Fibroblast of skin of left quadriceps (primary cell): ENCODE measurements at regions not wholly inside any gene's neighbourhood (a gene's known extent, or its start where the extent isn't known, plus 50 kb on each side); places are given as distances from the start of the nearest gene placed in this dataset.

ENCODE experiments used
- DNase-seq, 2 experiments: peaks; one replicate each; pipeline ENCODE4 v3.0.0-alpha.2; 2013; ENCODE audit warnings: low read depth in 2 of 2

DNA sequence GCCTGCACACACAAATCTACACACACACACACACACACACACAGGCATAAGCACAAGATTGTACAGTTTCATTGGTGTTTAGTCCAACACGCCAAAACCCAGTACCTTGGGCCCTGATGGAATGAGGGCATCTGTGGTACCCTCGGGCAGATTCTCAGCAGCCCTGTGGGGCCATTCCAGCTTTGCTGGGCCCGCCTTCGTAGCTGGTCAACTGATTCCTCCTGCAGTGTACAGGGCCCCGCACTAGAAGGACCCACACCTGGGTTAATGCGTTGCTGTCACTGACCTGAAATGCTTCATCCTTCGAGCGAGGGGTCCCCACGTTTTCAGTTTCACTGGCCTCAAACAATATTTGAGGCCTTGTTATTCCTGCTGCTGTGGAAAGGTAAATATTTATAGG is 731.2 kb downstream of the BRD1 start:
- no peak for DNase-seq

DNA sequence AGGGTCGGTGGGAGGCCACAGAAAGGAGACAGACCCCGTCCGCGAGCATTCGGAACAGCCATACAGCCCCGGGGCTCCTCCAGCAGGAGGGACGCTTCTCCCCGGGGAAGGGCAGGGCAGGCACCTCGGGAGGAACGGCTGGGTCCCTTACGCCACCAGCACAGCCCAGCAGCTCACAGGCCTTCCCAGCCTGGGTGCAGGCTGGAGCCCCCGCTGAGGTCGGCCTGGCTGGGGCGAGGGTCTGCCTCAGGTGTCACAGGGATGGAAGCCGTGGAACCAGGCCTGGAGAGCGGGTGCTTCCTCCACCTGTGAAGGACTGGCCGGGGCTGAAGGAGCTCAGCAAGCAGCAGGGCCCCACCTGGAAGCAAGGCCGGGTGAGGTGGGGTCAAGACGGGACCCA is 732.3 kb downstream of the BRD1 start:
- DNase-seq: no peak

DNA sequence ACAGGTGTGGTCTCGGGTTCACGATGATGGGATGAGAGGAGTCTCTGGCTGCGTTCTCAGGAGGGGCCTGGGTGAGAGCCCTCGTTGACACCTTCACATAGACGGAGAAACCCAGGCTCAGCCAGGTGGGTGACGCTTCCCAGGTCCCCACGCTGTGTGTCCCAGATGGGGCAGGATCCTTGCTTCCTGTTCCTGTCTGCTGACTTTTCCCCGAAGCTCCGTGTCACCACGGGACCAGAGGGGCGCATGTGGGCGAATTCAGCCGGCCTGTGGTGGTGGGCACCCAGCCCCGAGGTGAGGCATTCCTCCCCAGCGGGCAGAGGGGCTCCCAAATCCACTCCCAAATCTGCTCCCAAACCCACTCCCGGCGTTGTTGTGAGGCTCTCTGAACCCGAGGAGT is 732.8 kb downstream of the BRD1 start:
- DNase-seq: no peak

DNA sequence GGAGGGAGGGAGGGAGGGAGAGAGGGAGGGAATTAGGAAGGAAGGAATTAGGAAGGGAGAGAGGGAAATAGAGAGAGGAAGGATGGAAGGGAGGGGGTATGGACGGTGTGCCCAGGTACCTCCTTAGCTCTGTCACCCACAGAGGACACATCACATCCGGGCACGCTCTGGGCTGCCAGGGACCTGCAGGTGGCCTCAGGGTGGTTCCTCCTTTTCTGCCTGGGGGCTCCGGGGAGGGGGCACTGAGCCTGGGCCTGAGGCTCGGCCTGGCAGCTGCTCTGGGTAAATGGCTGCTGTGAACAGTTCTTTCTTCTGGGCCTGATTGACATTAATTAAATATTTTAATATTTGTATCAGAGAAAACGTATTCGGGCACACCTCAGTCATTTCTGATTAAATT is 733.5 kb downstream of the BRD1 start:
- no peak for DNase-seq

DNA sequence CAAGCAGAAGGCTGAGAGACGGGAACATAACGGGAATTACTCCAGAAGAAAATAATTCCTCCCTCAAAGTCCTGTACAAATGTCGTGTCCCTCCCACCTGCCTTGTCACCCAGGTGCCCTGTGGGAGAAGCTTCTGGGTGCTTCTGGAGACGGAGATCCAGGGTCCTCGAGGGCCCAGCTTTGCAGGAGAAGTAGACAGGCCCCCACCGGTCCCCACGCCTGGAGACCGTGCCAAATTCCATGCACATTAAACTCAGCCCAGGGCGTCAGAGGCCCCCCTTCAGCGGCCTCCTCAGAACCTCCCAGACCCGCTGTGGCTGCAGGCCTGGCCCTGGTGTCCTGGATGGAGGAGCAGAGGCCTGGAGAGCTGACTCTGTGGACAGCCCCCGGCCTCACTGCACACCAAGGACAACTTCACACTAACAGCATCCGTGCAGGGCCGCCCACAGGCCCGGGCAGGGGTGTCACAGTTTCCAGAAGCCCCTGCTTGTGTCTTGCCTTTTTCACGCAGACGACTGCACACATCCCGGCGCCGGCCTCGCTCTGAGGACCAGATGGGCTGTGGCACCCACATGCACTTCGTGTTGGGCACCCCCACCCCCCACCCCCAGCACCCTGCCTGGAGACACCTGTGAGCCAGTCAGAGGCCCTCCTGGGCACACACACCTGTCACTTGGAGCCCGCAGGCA is 734.3 kb downstream of the BRD1 start:
- no peak for DNase-seq

DNA sequence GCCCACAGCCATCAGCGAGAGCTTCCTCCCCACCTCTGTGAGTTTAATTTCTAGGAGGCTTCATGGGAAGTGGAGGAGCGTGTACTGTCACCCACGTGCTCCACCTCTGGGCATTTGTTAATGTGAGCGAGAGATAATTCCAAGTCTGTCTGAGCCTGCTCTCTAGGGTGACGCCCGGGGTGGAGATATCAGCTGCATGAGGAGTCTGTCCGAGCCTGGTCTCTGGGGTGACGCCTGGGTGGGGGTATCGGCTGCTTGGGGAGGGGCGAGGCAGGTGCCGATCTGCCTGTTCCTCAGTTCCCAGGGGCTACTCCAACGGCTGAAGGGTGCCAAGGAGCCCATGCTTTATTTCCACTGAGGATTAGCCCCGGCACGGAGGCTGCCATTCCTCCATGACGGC is 735.0 kb downstream of the BRD1 start:
- DNase-seq: no peak

DNA sequence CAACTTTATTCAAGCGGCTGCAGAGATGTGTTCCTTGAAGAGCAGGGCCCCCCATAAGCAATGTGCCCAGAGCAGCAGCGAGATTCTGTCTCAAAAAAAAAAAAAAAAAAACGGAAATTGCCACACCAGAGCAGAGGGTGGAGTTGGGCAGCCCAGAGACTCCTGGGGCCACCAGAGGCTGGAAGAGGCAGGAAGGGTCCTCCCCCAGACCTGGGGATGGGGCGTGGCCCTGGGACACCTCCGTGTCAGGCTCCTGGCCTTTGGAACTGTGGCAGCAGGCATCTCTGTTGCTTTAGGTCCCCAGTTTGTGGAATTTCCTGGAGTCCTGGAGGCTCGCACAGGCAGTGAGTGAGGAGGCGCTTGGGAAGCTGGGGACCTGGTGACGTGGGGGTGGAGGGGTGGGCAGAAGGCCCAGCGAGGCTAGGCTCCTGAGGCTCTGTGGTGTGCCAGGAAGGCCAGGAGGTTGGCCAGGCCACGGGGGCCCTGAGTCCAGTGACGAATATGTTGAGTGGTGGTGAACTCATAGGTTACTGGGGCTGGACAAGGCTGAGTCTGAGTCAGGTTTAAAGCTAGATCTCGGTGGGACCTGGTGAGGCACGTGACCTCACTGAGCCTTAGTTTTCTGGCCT is 735.6 kb downstream of the BRD1 start:
- no peak for DNase-seq

DNA sequence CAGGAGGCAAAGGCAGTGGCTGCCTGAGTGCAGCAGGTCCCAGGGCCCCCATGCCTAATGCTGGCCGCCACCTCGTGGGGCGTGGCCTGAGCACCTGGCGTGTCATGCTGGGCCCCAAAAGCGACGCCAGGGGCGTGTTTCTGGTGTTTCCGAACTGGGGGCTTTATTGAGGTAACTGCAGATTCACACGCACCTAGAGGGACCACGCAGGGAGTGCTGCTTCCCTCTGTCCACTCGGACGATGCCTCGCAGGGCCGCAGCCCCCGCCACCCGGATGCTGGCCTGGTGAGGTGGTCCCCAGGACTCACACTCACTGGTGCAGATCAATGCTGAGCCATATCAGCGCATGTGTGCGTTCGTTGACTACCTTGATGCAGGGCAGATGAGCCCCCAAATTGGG is 736.2 kb downstream of the BRD1 start:
- no peak for DNase-seq

DNA sequence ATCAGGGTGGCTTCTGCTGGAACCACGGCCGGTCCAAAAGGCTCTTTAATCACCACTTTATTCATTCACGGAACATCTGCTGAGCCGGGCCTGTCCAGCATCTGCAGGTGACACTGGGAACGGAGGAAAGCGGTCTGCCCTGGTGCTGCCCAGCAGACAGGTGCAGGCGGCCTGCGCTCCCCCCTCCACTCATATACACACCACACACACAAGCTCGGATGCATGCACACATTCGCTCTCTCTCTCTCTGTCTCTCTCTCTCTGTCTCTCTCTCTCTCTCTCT is 736.9 kb downstream of the BRD1 start:
- DNase-seq: no peak

DNA sequence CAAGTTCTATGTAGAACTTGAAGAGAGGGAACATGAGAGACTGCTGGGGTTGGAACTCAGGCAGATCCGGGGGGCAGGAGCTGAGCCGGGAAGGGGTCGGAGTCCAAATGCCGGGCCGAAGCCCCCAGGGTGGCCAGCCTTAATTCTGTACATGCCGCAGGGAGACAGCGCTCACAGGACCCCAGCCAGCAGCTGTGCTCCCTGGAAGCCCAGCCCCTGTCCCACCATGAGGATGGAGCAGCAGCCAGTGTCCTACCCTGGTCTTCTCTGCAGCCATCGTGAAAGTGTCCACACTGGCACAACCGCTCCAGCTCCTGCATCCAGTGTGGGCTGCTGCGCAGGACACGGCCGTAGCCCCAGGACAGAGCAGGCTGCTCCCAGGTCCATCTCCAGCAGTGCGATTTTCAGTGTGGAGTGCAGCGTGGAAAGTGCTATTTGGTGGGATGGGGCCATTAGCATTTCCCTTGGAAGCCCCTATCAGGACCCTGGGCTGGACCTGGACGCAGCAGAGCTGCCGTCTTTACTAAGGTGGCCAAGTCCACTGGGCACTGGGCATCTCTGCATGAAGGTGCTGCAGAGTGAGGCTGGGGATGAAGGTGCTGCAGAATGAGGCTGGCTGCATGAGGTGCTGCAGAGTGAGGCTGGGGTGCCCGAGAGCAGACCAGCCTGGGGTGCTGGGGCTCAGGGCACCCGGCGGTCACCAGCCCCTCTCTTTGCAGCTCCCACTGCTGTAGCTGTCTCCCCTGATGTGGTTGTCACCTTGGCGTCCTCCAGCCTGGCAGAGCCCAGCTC is 737.4 kb downstream of the BRD1 start:
- DNase-seq: no peak

DNA sequence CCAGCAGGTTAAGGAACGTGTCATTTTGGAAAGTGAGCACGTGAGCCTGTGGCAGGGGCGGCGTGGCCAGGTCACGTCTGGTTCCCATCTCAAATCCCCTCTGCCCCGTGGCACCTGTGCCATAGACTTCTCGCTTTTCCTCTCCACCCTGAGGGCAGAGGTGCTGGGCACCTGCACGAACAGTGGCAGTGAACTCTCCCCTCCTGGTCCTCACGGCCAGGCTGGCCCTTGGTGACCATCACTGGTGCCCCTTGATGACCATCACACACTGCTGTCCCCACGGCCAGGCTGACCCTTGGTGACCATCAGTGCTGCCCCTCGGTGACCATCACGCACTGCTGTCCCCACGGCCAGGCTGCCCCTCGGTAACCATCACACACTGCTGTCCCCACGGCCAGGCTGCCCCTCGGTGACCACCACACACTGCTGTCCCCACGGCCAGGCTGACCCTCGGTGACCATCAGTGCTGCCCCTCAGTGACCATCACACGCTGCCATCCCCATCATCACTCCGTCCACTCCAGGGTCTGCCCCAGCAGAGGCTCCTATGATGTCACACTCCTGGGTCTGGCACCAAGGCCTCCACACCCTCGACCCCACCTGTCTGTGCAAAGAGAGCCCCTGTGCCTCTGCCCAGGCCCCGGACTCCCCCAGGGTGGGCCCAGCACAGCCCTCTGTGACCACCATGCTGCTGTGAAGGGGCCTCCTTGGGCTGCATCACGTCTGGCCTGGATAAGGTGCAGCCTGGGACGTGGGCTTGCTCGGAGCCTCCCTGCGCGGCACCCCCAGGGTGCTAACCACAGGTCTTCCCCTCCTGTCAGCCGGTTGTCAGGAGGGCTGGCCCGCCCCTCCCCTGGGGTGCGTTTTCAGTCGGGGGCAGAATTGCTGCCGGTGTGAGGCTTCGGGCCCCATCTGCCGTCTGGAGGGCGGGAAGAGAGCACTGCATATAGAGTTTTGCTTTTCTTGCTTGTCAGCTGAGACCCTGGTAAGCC is 738.6 kb downstream of the BRD1 start:
- DNase-seq: no peak

DNA sequence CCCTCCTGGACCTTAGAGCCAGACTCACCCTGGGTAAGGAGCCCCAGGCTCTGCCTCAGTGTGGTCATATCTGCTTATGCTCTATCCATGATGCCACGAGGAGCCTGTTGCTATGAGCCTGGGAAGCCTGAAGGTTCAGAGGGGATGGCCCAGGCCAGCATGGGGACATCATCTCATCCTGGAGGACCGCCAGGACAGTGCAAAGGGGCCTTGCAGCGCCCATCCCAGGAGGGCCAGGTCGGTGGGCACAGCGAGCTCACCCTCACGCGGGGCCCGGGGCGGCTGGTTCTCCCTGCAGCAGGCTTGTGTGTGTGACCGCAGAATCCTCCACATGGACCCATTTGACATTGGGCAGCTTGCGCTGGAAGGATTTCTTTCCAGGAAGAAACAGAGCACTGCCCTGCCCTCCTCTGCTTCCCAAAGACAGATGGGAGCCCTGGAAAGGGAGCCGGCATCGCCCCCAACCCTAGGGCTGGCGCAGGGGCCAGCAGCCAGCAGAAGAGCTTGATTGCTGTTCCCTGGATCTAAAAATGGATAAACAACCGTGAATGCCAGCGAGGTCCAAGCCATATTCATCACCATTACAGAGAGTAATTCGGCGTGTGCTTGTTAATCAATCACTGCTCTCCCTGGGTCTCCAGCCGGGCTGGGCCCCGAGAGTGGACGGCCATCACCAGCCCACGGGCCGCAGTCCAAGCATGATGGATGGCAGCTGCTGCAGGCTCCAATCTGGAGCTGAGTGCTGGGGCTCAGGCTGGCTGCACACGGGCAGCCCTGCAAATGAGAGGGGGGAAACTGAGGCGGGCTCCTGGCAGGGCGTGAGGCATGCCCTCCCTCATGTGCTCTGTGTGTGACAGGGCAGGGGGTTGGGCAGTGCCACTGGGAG is 739.7 kb downstream of the BRD1 start:
- DNase-seq: no peak

DNA sequence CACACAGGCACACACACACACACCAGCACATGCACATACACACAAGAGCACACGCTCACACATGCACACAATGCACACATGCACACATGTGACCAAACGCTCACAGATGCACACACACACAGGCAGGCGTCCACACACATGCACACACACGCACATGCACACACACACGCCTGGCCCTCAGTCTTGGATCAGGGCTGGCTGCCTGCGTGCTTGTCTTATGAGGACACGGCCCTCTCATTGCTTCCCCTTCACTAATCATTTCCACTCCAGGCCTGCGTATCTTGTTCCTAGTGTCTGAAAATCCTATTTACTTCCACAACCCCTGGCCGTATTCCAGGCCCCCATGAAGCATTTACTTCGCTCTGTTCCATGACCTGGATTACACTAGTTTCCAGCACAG is 740.5 kb downstream of the BRD1 start:
- DNase-seq: no peak

DNA sequence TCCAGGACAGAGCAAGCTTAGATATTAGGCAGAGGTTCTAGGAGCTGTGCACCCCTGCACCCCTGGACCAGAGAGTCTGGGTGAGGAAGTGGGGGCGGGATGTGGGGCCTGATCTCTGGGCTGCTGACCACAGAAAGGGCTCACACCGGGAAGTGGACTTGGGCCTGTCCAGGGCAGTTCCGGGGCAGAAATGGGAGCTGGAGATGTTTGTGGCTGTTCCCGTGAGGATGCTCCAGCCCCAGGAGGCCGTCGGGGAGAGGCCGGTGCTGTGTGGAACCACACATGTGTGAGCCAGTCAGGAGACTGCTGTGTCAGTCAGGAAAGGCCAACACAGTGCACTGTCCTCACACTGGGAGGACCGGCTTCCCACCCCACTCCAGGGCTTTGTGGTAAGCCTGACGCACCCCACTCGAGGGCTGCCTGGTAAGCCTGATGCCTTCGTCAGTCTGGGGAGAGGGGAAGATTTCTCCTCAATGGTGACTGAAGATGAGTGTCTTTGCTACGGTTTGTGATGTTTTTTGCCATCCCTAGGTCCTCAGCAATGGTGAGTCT is 741.0 kb downstream of the BRD1 start:
- DNase-seq: no peak

DNA sequence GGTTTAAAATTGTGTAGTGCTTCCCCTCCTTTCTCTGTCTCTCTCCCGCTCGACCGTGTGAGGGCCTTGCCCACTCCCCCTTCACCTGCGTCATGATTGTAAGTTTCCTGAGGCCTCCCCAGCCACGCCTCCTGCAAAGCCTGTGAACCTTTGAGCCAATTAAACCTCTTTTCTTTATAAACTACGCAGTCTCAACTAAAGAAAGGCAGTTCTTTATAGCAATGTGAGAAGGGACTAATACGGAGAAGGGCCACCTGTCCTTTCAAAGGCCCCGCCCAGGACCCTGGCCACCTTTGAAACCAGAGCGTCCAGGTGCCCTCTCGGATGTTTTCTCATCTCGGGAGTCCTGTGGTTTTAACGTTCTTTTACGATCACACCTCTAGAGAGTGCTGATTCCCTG is 741.5 kb downstream of the BRD1 start:
- DNase-seq: no peak

DNA sequence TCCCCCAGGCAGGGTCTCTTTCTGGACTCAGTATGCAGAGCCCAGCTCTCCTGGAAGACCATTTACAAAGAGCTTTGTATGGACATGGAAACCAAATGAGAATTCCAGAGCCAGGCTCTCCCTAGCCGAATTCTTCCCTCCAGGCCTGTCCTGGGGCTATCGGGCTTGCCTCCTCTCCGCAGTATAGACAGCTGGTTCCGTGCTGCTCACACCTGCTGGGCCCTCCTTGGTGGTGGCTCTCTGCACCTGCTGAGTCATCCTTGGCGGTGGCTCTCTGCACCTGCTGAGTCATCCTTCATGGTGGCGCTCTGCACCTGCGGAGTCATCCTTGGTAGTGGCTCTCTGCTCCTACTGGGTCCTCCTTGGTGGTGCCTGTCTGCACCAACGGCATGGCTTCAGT is 743.5 kb downstream of the BRD1 start:
- DNase-seq: no peak

DNA sequence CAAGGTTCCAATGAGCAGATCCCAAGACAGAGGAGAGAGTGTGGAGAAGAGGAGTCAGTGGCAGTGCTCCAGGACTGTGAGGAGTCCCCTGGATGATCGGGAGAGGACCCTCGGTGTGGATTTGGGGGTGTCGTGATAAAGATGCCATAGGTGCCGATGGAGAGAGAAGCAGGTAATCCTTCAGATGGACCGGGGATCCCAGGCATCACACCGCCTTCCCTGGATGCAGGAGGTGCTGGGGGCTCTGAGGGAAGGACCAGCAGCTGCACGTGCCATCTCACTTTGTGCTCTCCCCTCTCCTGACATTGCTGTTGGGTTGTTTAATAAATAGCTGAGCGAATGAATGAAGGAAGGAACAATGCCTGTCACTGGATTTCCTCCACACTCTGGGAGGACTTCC is 744.1 kb downstream of the BRD1 start:
- no peak for DNase-seq

DNA sequence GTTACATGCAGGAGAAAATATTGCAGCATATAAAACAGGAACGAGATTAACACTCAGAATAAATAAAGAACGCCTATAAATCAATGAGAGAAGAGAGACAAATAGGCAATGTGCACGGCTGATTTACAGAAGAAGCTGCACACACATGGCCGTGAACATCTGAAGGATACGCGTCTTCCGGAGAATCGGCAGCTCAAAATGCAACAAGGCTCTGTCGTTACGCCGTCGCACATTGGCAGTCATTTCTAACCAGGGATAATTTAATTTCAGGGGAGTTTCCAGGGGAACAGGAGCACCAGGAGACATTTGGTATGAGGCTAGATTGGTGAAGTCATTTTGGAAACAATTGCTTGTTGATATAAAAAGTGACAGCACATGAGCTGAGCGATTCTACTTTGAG is 745.2 kb downstream of the BRD1 start:
- DNase-seq: no peak

DNA sequence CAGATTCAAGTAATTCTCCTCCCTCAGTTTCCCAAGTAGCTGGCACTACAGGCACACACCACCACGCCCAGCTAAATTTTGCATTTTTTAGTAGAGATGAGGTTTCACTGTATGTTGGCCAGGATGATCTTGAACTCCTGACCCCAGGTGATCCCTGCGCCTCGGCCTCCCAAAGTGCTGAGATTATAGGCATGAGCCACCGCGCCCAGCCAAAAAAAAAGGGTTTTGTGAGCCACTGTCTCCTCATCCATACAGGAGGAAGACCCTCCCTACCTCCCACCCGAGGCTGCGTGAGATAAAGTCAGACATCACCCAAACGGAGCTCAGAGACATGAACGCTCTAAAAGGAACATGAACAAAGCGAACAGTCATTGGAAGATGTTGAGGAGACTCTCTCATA is 745.7 kb downstream of the BRD1 start:
- no peak for DNase-seq

DNA sequence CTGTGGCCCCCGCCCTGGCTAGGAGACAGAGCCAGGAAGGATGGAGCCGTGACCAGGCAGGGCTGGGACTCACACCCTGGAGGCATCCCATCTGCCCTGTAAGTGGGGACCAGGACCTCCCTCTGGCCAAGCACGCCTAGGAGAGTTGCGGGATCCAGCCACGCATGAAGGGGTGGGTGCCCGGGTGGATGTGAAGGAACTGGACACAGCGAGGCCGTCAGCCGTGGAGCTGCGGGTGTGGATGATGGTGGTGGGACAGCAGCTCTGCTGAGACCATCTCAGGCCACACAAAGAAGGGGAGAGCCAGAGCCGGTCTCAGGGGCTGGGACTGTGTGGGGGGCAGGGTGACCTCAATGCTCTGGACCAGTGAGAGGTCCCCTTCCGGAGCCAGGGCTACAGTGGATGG is 746.4 kb downstream of the BRD1 start:
- DNase-seq: no peak

DNA sequence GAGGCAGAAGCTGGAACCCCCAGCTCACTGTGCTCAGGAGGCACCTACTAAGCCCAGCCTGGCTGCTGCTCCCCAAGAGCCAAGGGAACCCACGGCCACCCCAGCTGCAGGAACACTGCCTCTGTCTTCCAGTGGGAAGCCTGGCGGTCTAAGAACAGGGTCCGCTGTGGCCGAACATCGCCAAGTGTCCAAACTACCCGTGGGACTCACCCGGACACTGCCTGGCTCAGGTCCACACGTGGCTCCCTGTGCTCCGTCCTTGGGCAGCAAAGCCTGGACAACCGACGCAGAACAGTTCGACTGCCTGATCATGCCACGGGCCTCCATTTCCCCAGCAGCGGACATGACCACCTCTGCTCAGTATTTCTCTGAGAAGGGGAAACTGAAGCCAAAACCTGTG is 747.0 kb downstream of the BRD1 start:
- no peak for DNase-seq
